ENCODE measurements at regions not wholly inside any gene's neighbourhood (a gene's known extent, or its start where the extent isn't known, plus 50 kb on each side); places are given as distances from the start of the nearest gene placed in this dataset.

DNA sequence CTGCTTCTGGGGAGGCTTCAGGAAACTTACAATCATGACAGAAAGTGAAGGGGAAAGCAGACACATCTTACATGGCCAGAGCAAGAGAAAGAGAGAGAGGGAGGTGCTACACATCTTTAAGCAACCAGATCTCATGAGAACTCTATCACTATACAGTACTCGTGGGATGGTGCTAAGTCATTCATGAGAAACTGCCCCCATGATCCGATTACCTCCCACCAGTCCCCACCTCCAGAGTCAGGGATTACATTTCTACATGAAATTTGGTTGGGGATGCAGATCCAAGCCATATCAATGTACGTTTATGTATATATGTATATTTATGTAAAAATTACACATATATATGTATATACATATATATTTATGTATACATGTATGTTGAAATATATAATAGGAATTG is 54.4 kb upstream of the CCDC112 start:
- POLR2A ChIA-PET: no interaction called here
- no peak for DNase-seq (ENCODE audit: low spot score)
- Histone ChIP-seq H3K27ac (ENCODE audit: extremely low read length, insufficient read depth, low read length) (no peak overlapping the region), H4K20me1 (ENCODE audit: insufficient read depth, low read length) (no peaks in the 10 kb centered on the region), H3K9ac (ENCODE audit: insufficient read depth, low read depth, low read length) (no peak overlapping the region), H3K36me3 (replicated peaks in 1 of 2; ENCODE audit: control insufficient read depth in 1 of 2, insufficient read depth in 2 of 2, low read length in 2 of 2) (no peaks in the 10 kb centered on the region), H2AFZ (ENCODE audit: low read length) (no peak overlapping the region), H3K9me3 (ENCODE audit: low read length) (no peaks in the 10 kb centered on the region), H3K4me1 (ENCODE audit: insufficient read depth, low read length) (peaks cover 20% of the 10 kb centered on the region), H3K27me3 (ENCODE audit: control insufficient read depth in 1 of 2, insufficient read depth in 2 of 2, low read length in 2 of 2) (no peaks in the 10 kb centered on the region), H3K79me2 (ENCODE audit: insufficient read depth, low read length) (no peaks in the 10 kb centered on the region), H3K4me3 (replicated peaks in 1 of 3; ENCODE audit: insufficient read depth in 1 of 3, low read depth in 2 of 3, low read length in 3 of 3) (no peak overlapping the region), H3K4me2 (ENCODE audit: low read depth, low read length) (no peak overlapping the region)
- in situ Hi-C loops (cut with HindIII; ENCODE audit: extremely low pct_ligation_motif_present, low pct_unique_long_range_greater_than_20kb) (no loop called here), intact Hi-C loops (cut with micrococcal nuclease; ENCODE audit: unreplicated experiment) (no loop called here)
- TF ChIP-seq, protein P1, sequence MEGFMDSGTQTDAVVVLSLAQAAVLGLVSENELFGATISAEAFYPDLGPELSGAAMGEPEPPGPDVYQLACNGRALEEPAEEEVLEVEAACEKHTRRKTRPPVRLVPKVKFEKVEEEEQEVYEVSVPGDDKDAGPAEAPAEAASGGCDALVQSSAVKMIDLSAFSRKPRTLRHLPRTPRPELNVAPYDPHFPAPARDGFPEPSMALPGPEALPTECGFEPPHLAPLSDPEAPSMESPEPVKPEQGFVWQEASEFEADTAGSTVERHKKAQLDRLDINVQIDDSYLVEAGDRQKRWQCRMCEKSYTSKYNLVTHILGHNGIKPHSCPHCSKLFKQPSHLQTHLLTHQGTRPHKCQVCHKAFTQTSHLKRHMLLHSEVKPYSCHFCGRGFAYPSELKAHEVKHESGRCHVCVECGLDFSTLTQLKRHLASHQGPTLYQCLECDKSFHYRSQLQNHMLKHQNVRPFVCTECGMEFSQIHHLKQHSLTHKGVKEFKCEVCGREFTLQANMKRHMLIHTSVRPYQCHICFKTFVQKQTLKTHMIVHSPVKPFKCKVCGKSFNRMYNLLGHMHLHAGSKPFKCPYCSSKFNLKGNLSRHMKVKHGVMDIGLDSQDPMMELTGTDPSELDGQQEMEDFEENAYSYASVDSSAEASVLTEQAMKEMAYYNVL (CRISPR knock-in tag; IDR thresholded peaks at IDR 0.05; ENCODE audit: borderline replicate concordance): no peak
- no peak for TF ChIP-seq YY1 (IDR thresholded peaks at IDR 0.05; ENCODE audit: insufficient read depth, insufficient replicate concordance, low read depth, low read length)
- no peak for TF ChIP-seq ZNF501 (CRISPR knock-in tag; IDR thresholded peaks at IDR 0.05)
- no peak for TF ChIP-seq AGO1 (IDR thresholded peaks at IDR 0.05; ENCODE audit: low read depth, low read length, poor library complexity, severe bottlenecking)
- TF ChIP-seq, protein P2, sequence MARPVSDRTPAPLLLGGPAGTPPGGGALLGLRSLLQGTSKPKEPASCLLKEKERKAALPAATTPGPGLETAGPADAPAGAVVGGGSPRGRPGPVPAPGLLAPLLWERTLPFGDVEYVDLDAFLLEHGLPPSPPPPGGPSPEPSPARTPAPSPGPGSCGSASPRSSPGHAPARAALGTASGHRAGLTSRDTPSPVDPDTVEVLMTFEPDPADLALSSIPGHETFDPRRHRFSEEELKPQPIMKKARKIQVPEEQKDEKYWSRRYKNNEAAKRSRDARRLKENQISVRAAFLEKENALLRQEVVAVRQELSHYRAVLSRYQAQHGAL (CRISPR knock-in tag; IDR thresholded peaks at IDR 0.05; ENCODE audit: not compliant biosample characterization): no peak
- FAIRE-seq: no peak
- BruUV-seq (replicated peaks): no TSS peak
- no peak for ATAC-seq
- 2% methylated on average over 3 of the region's 3 CpGs for WGBS (ENCODE audit: low lambda C conversion rate)
- CTCF ChIA-PET (ENCODE audit: low intra/inter-chr PET ratio, low total read pairs): no interaction called here
